Trophoblast cell (in vitro differentiated cells and primary cell): ENCODE measurements at regions not wholly inside any gene's neighbourhood (a gene's known extent, or its start where the extent isn't known, plus 50 kb on each side); places are given as distances from the start of the nearest gene placed in this dataset.

Source experiments
- DNase-seq, 2 donors: peaks; one replicate each; pipeline ENCODE4 v3.0.0-alpha.2; 2016
- H2AFZ ChIP-seq: 2 replicates; pipeline ENCODE4 v1.6.1; 2013; ENCODE audit warnings: low read length, moderate library complexity, mild to moderate bottlenecking; ENCODE audit not compliant: insufficient read depth, poor library complexity
- H2AK5ac ChIP-seq: 2 replicates; pipeline ENCODE4 v1.6.1; 2013; ENCODE audit warnings: mild to moderate bottlenecking, low read length
- H2BK120ac ChIP-seq: 2 replicates; pipeline ENCODE4 v1.6.1; 2013; ENCODE audit warnings: low read length, mild to moderate bottlenecking, moderate library complexity; ENCODE audit not compliant: insufficient read depth, poor library complexity
- H2BK12ac ChIP-seq: 2 replicates; pipeline ENCODE4 v1.6.1; 2013; ENCODE audit warnings: mild to moderate bottlenecking, low read length, moderate library complexity
- H2BK5ac ChIP-seq: 2 replicates; pipeline ENCODE4 v1.6.1; 2013; ENCODE audit warnings: low read length, low read depth, moderate library complexity, mild to moderate bottlenecking; ENCODE audit not compliant: poor library complexity
- H3K14ac ChIP-seq: 2 replicates; pipeline ENCODE4 v1.6.1; 2013; ENCODE audit warnings: mild to moderate bottlenecking, low read length
- H3K18ac ChIP-seq: 2 replicates; pipeline ENCODE4 v1.6.1; 2013; ENCODE audit warnings: mild to moderate bottlenecking, low read length
- H3K23ac ChIP-seq: 2 replicates; pipeline ENCODE4 v1.6.1; 2013; ENCODE audit warnings: low read length
- H3K27ac ChIP-seq: 2 replicates; pipeline ENCODE4 v1.5.1; 2013; ENCODE audit warnings: low read depth, mild to moderate bottlenecking, inconsistent platforms, low read length, moderate library complexity
- H3K27me3 ChIP-seq: 2 replicates; pipeline ENCODE4 v1.6.1; 2013; ENCODE audit warnings: inconsistent platforms, mild to moderate bottlenecking, low read length, moderate library complexity; ENCODE audit not compliant: insufficient read depth
- H3K36me3 ChIP-seq, 2 experiments: 1 replicate in 1 of 2; 2 replicates in 1 of 2; pipeline ENCODE4 v1.6.1; 2013; ENCODE audit warnings: low read length in 2 of 2, mild to moderate bottlenecking in 2 of 2, moderate library complexity in 1 of 2; ENCODE audit not compliant: insufficient read depth in 2 of 2, control insufficient read depth in 1 of 2
- H3K4ac ChIP-seq: 2 replicates; pipeline ENCODE4 v1.6.1; 2013; ENCODE audit warnings: low read depth, mild to moderate bottlenecking, low read length, moderate library complexity
- H3K4me1 ChIP-seq, 2 experiments: 1 replicate in 1 of 2; 2 replicates in 1 of 2; pipeline ENCODE4 v1.6.1; 2013; ENCODE audit warnings: low read length in 2 of 2, mild to moderate bottlenecking in 2 of 2, moderate library complexity in 1 of 2; ENCODE audit not compliant: insufficient read depth in 2 of 2, control insufficient read depth in 1 of 2
- H3K4me2 ChIP-seq: 2 replicates; pipeline ENCODE4 v1.6.1; 2013; ENCODE audit warnings: inconsistent platforms, mild to moderate bottlenecking, low read length, moderate library complexity
- H3K4me3 ChIP-seq: 2 replicates; pipeline ENCODE4 v1.5.1; 2013; ENCODE audit warnings: mild to moderate bottlenecking, low read depth, low read length, inconsistent platforms
- H3K79me1 ChIP-seq: one replicate; pipeline ENCODE4 v1.6.1; 2013; ENCODE audit warnings: low read length
- H3K79me2 ChIP-seq: 2 replicates; pipeline ENCODE4 v1.6.1; 2013; ENCODE audit warnings: low read length, mild to moderate bottlenecking; ENCODE audit not compliant: control insufficient read depth, insufficient read depth, poor library complexity
- H3K9ac ChIP-seq: 2 replicates; pipeline ENCODE4 v1.6.1; 2013; ENCODE audit warnings: mild to moderate bottlenecking, low read length
- H3K9me3 ChIP-seq: 2 replicates; pipeline ENCODE4 v1.6.1; 2013; ENCODE audit warnings: low read depth, mild to moderate bottlenecking, control low read depth, inconsistent platforms, low read length; ENCODE audit not compliant: insufficient read depth
- H4K12ac ChIP-seq: 2 replicates; pipeline ENCODE4 v1.6.1; 2013; ENCODE audit warnings: low read depth, mild to moderate bottlenecking, low read length, moderate library complexity
- H4K8ac ChIP-seq: 2 replicates; pipeline ENCODE4 v1.6.1; 2013; ENCODE audit warnings: low read depth, mild to moderate bottlenecking, low read length, moderate library complexity
- H4K91ac ChIP-seq: one replicate; pipeline ENCODE4 v1.6.1; 2013; ENCODE audit warnings: low read depth, mild to moderate bottlenecking, low read length, moderate library complexity
- WGBS: extraction: QIAGEN DNeasy Blood & Tissue Kit; methylation state at CpG from one replicate; pipeline ENCODE4 v1.1.7; 2013; ENCODE audit warnings: missing lambda C conversion rate; ENCODE audit not compliant: insufficient read length, insufficient coverage; ENCODE audit errors: extremely low coverage; 5-methylcytosine and 5-hydroxymethylcytosine counted together

DNA sequence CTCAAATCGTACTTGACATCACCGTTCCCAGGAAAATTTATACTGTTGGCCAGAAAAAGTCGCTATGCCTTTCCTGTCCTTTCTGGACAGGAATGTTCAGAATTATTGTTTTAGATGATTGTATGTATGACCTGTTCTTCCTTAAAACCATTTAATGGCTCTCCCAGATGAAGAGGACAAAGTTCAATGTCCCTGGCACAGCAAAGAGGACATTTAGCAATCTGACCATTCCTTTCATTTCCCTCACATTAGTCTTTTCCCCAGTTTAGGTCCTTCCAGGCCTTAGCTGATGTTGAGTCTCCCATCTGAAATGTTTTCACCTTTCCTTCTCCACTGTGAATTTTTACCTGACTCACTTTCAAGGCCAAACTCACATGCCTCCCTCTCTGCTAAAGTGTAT, 938.9 kb downstream of the CDH11 start:
- WGBS: no CpG with 5 or more reads among the region's 3 CpGs
- Histone ChIP-seq H3K4me2 (no peak overlapping the region), H3K4me3 (no peak overlapping the region), H4K91ac (no peak overlapping the region), H2BK12ac (no peak overlapping the region), H3K27ac (no peak overlapping the region), H3K79me2 (no peaks in the 10 kb centered on the region), H3K36me3 (no peaks in the 10 kb centered on the region), H3K4ac (no peak overlapping the region), H2BK120ac (no peak overlapping the region), H4K8ac (no peak overlapping the region), H3K27me3 (no peaks in the 10 kb centered on the region), H3K18ac (no peak overlapping the region), H3K23ac (no peak overlapping the region), H2AK5ac (no peak overlapping the region), H3K14ac (no peak overlapping the region), H3K4me1 (no peaks in the 10 kb centered on the region), H3K79me1 (no peaks in the 10 kb centered on the region), H3K9ac (no peak overlapping the region), H2BK5ac (no peak overlapping the region), H3K9me3 (peaks cover 6% of the 10 kb centered on the region), H2AFZ (no peak overlapping the region), H4K12ac (no peak overlapping the region)
- DNase-seq: no peak

DNA sequence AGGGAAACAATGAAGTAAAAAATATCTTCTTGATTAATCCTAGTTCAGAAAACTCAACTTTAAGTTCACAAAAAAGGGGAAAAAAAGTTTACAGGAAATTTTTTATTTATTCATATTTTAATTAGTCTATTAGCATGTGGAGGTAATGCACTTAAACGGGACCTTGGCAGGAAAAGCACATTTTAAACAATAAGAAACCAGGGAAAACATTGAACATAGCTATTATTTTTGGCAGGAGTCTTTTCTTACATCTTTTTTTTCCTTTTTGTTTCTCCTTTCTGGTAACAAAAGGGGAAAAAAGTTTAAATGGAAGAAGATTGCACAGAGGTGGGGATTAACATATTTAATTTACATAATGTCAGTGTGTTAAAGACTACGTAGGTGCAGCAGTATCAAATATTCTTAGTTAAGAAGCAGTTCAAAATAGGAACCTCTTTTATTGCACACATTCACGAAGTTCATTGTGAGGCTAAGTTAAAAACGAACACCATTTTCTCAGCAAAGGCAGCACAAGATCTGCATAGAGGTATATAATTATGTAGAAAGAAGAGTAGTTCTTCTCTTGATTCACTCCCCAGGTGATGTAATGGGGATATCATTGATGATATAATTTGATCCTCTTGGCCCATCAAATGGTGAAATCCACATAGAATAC, 940.5 kb downstream of the CDH11 start:
- no peak overlapping the region for H3K23ac ChIP-seq
- no peak for DNase-seq
- H3K27me3 ChIP-seq: no peaks in the 10 kb centered on the region
- no peak overlapping the region for H3K27ac ChIP-seq
- H3K79me1 ChIP-seq: no peaks in the 10 kb centered on the region
- H3K18ac ChIP-seq: no peak overlapping the region
- H3K9ac ChIP-seq: no peak overlapping the region
- H3K4me3 ChIP-seq: no peak overlapping the region
- H2BK5ac ChIP-seq: no peak overlapping the region
- H4K12ac ChIP-seq: no peak overlapping the region
- no peak overlapping the region for H4K8ac ChIP-seq
- no peaks in the 10 kb centered on the region for H3K4me1 ChIP-seq
- peaks cover 7% of the 10 kb centered on the region for H3K9me3 ChIP-seq
- H4K91ac ChIP-seq: no peak overlapping the region
- H3K14ac ChIP-seq: no peak overlapping the region
- H2AK5ac ChIP-seq: no peak overlapping the region
- no CpG with 5 or more reads among the region's 4 CpGs for WGBS
- H3K79me2 ChIP-seq: no peaks in the 10 kb centered on the region
- no peaks in the 10 kb centered on the region for H3K36me3 ChIP-seq
- H3K4ac ChIP-seq: no peak overlapping the region
- H2BK12ac ChIP-seq: no peak overlapping the region
- H3K4me2 ChIP-seq: no peak overlapping the region
- H2BK120ac ChIP-seq: no peak overlapping the region
- H2AFZ ChIP-seq: no peak overlapping the region

DNA sequence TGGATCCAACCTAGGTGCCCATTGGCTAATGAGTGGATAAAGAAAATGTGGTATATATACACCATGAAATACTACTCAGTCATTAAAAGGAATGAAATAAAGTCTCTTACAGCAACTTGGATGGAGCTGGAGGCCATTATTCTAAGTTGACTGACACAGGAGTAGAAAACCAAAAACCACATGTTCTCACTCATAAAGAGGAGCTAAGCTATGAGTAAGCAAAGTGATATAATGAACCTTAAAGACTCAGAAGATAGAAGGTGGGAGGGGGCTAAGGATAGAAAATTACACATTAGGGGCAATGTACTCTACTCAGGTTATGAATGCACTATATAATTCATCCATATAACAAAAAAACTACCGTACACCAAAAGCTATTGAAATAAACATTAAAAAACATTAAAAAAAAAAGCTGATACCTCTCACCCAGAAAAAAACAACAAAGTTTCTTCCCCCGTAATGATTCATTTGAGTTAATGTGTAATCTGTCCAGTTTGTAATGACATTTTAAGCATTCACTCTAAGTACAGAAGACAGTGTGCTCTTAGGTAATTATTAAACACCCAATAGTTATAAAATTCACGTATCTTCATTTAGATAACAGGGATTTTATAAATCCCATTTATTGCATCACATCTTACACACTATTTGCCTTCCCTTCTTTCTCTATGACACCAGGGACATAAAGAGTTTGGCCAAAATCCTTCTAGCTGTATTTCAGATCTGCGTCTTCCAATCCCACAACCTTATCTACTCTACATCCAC, 941.5 kb downstream of the CDH11 start:
- H4K8ac ChIP-seq: no peak overlapping the region
- WGBS: no CpG with 5 or more reads among the region's 4 CpGs
- H3K14ac ChIP-seq: no peak overlapping the region
- no peak overlapping the region for H4K12ac ChIP-seq
- no peak overlapping the region for H3K23ac ChIP-seq
- peaks cover 7% of the 10 kb centered on the region for H3K9me3 ChIP-seq
- H2BK5ac ChIP-seq: no peak overlapping the region
- no peak overlapping the region for H2BK12ac ChIP-seq
- H3K4me3 ChIP-seq: no peak overlapping the region
- H2AFZ ChIP-seq: no peak overlapping the region
- no peaks in the 10 kb centered on the region for H3K4me1 ChIP-seq
- H2BK120ac ChIP-seq: no peak overlapping the region
- no peak overlapping the region for H3K4me2 ChIP-seq
- no peak overlapping the region for H3K4ac ChIP-seq
- no peak for DNase-seq
- H3K27ac ChIP-seq: no peak overlapping the region
- H3K79me1 ChIP-seq: no peaks in the 10 kb centered on the region
- no peak overlapping the region for H3K18ac ChIP-seq
- no peak overlapping the region for H3K9ac ChIP-seq
- no peak overlapping the region for H4K91ac ChIP-seq
- no peaks in the 10 kb centered on the region for H3K36me3 ChIP-seq
- H3K27me3 ChIP-seq: no peaks in the 10 kb centered on the region
- H3K79me2 ChIP-seq: no peaks in the 10 kb centered on the region
- no peak overlapping the region for H2AK5ac ChIP-seq

DNA sequence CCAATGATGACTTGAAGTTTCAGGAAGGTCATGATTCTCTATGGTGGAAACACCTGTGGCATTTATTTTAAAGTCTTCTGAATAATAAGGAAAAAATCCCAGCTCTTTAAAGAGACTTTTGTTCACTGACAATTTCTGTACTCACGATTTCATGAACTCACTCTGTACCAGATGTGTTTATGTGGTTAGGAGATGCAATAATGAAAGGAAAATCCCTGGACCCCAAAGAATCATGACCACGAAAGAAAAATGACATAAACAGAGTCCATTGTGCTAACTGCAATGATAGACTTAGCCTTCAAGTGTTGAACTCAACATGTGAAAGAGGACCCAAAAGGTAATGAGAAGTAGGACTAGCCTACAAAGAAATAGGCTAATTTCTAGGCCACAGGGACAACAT, 947.5 kb downstream of the CDH11 start:
- no peak overlapping the region for H2BK5ac ChIP-seq
- WGBS: no CpG with 5 or more reads among the region's 2 CpGs

More for the DNA sequence above, 947.5 kb downstream of the CDH11 start:
- no peaks in the 10 kb centered on the region for H3K36me3 ChIP-seq
- no peaks in the 10 kb centered on the region for H3K4me1 ChIP-seq
- no peak overlapping the region for H4K8ac ChIP-seq
- H3K79me2 ChIP-seq: no peaks in the 10 kb centered on the region
- no peak overlapping the region for H3K9ac ChIP-seq
- no peaks in the 10 kb centered on the region for H3K79me1 ChIP-seq
- H3K23ac ChIP-seq: no peak overlapping the region
- no peak overlapping the region for H2BK12ac ChIP-seq
- H2AFZ ChIP-seq: no peak overlapping the region
- H4K91ac ChIP-seq: no peak overlapping the region
- H3K9me3 ChIP-seq: peaks cover 7% of the 10 kb centered on the region
- H2AK5ac ChIP-seq: no peak overlapping the region
- H3K27ac ChIP-seq: no peak overlapping the region
- no peaks in the 10 kb centered on the region for H3K27me3 ChIP-seq
- H2BK120ac ChIP-seq: no peak overlapping the region
- DNase-seq: no peak
- no peak overlapping the region for H3K4me3 ChIP-seq
- no peak overlapping the region for H3K4me2 ChIP-seq
- H3K4ac ChIP-seq: no peak overlapping the region
- H3K18ac ChIP-seq: no peak overlapping the region
- no peak overlapping the region for H4K12ac ChIP-seq
- H3K14ac ChIP-seq: no peak overlapping the region
